GM12865 (cell line): ENCODE measurements at regions not wholly inside any gene's neighbourhood (a gene's known extent, or its start where the extent isn't known, plus 50 kb on each side); places are given as distances from the start of the nearest gene placed in this dataset.

Experiments
- DNase-seq: peaks from one replicate; pipeline ENCODE4 v3.0.0; 2010; ENCODE audit warnings: low read depth
- H3K4me3 ChIP-seq: 2 replicates; pipeline ENCODE4 v1.5.1; 2011; ENCODE audit warnings: mild to moderate bottlenecking, low read depth, low read length, control low read depth
- TF ChIP-seq, protein P1 (sequence below): IDR thresholded peaks from 2 replicates; pipeline ENCODE4 v1.5.1; 2011; ENCODE audit warnings: low read length, control low read depth, low read depth, inconsistent platforms; ENCODE audit not compliant: insufficient read depth; ENCODE audit errors: missing control alignments

DNA sequence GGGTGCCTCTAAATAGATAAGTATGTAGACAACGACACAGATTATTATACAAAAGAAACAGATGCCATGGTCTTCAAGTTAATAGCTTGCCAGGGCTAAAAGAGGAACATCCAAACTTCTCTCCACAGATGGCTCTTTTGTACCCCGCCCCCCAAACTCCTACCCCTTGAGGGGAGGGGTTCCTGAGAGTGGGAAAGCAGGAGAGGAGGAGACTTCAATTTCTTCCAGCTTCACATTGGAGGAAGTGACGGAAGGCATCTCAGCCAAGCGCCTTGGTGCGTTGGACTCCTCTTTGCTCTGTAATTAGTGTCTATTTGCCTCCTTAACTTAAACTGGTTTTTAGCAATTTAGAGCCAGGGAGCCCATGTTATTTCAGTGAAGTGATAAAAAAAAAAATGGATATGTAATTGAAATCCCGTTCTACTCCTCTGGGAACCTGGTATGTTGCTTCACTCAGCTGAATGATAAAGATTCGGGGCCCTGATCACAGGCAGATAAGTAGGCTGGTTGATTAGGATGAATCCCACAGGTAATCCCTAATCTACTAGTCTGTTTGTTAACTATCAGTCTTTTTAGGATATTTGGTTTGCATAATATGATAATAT, 580.9 kb upstream of the CADM1 start:
- DNase-seq: no peak
- TF ChIP-seq, protein P1, sequence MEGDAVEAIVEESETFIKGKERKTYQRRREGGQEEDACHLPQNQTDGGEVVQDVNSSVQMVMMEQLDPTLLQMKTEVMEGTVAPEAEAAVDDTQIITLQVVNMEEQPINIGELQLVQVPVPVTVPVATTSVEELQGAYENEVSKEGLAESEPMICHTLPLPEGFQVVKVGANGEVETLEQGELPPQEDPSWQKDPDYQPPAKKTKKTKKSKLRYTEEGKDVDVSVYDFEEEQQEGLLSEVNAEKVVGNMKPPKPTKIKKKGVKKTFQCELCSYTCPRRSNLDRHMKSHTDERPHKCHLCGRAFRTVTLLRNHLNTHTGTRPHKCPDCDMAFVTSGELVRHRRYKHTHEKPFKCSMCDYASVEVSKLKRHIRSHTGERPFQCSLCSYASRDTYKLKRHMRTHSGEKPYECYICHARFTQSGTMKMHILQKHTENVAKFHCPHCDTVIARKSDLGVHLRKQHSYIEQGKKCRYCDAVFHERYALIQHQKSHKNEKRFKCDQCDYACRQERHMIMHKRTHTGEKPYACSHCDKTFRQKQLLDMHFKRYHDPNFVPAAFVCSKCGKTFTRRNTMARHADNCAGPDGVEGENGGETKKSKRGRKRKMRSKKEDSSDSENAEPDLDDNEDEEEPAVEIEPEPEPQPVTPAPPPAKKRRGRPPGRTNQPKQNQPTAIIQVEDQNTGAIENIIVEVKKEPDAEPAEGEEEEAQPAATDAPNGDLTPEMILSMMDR: no peak
- no peak overlapping the region for H3K4me3 ChIP-seq

DNA sequence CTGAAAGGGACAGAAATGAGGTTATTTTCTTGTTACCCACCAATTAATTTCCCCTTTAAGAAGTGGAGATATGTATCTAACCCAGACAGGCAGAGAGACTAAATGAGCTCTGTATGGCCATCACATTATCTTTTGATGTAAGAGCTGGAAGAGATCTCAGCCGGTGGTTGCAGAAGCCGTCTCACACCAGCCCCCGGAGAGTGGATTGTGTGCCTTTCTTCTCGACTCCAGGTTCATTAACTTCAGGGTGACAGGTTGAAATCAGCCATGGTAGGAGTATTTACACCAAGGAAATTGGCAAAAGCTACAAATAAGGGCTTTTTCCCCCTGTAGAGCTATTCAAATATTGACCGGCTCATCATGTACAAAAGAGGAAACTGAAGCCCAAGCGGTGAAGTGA, 580.3 kb upstream of the CADM1 start:
- DNase-seq: no peak
- no peak overlapping the region for H3K4me3 ChIP-seq
- TF ChIP-seq, protein P1: no peak

GRCh38 chr11:116082256-116082655, 578.0 kb upstream of the CADM1 start:
- no peak for DNase-seq
- H3K4me3 ChIP-seq: no peak overlapping the region
- TF ChIP-seq, protein P1: no peak

DNA sequence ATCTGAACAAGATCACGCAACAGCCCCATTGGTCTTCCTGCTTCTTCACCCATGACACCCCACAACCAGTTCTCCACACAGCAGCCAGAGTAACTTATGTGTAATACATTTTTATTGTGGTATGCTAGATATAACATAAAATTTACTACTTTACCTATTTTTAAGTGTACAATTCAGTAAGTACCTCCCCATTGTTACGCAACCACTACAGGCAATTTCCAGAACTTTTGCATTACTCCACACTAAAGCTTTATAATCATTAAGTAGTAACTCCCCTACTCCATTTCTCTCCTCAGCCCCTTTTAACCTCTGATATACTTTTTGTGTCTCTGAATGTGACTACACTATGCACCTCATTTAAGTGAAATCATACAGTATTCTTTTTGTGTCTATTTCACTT, 575.4 kb upstream of the CADM1 start:
- DNase-seq: no peak
- H3K4me3 ChIP-seq: no peak overlapping the region
- TF ChIP-seq, protein P1: no peak

DNA sequence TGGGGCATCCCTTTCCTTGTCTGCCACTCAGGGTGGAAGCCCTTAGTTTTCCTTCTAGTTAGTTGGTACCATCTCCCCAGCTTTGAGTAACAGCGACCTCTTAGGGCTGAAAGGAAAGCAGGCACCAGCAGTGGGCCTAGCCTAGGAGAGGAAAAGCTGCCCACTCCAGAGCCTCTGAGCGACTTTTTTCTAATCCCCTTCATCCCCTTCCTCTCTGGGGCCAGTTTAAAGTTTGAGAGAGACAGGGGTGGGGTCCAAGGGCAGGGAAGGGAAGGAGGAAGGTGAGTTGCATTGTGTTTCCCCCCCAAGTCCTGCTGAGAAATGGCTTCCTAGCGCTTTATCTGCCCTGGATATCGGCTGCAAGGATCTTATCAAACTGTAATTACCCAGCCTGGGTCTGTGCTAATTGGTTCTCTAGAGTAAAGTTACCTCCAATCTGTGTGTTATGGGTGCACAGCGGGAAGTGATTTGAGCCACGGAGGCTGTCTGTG, 573.9 kb upstream of the CADM1 start:
- TF ChIP-seq, protein P1: peak; percentile 59
- H3K4me3 ChIP-seq: no peak overlapping the region
- DNase-seq: peak; percentile 51

- no peak for DNase-seq
- no peak overlapping the region for H3K4me3 ChIP-seq
- TF ChIP-seq, protein P1: no peak
Observed at GRCh38 chr11:116077092-116077491, 572.9 kb upstream of the CADM1 start.
